ENCODE measurements at regions not wholly inside any gene's neighbourhood (a gene's known extent, or its start where the extent isn't known, plus 50 kb on each side); places are given as distances from the start of the nearest gene placed in this dataset.

- Histone ChIP-seq H3K27ac (peak overlapping the region; percentile 3; the same call in 1 of the 2 replicates), H3K4me3 (no peak overlapping the region), H3K27me3 (replicated peaks) (no peaks in the 10 kb centered on the region), H3K9me3 (replicated peaks) (no peaks in the 10 kb centered on the region), H3K4me1 (replicated peaks) (peaks cover 21% of the 10 kb centered on the region), H3K36me3 (no peaks in the 10 kb centered on the region)
- DNase-seq (ENCODE audit: low read depth in 1 of 2, low spot score in 2 of 2), result no peak
Observed at GRCh38 chr4:123822353-123822752, 425.8 kb downstream of the SPRY1 start.

DNA sequence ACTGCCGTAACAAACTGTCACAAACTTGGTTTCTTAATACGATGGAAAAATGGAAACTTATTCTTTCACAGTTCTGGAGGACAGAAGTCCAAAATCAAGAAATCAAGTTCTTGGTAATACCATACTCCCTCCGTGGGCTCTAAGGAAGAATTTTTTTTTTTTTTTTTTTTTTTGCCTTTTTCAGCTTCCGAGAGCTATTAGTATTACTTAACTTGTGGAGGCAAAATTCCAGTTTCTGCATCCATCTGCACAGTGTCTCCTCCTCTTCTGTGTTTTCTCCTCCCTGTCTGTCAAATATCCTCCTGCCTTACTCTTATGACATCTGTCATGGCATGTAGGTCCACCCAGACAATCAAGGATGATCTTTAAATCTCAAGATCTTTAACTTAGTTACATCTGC is 426.6 kb downstream of the SPRY1 start:
- Histone ChIP-seq H3K4me1 (replicated peaks) (peaks cover 23% of the 10 kb centered on the region), H3K27me3 (replicated peaks) (no peaks in the 10 kb centered on the region), H3K27ac (no peak overlapping the region), H3K4me3 (no peak overlapping the region), H3K36me3 (no peaks in the 10 kb centered on the region), H3K9me3 (replicated peaks) (no peaks in the 10 kb centered on the region)
- no peak for DNase-seq (ENCODE audit: low read depth in 1 of 2, low spot score in 2 of 2)

DNA sequence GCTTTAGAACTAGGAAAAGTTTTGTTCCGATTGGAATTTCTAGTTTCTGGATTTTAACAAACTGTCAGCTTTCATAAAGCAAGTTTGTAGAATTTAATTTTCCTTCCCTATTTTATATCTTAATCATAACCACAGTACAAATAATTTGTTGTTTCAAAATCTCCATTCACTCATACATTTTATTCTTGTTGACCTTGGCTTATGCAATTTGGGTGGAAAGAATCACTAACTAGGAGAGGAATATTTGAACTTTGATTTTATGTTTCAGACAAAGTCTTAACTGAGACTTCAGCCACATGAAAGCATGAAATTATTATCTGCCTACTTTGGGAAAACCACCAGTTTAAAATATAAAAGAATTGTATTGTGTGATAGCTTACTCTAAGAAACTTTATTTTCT is 427.9 kb downstream of the SPRY1 start:
- Histone ChIP-seq H3K4me3 (no peak overlapping the region), H3K27me3 (replicated peaks) (no peaks in the 10 kb centered on the region), H3K4me1 (replicated peaks) (peaks cover 23% of the 10 kb centered on the region), H3K27ac (no peak overlapping the region), H3K36me3 (no peaks in the 10 kb centered on the region), H3K9me3 (replicated peaks) (no peaks in the 10 kb centered on the region)
- no peak for DNase-seq (ENCODE audit: low read depth in 1 of 2, low spot score in 2 of 2)

DNA sequence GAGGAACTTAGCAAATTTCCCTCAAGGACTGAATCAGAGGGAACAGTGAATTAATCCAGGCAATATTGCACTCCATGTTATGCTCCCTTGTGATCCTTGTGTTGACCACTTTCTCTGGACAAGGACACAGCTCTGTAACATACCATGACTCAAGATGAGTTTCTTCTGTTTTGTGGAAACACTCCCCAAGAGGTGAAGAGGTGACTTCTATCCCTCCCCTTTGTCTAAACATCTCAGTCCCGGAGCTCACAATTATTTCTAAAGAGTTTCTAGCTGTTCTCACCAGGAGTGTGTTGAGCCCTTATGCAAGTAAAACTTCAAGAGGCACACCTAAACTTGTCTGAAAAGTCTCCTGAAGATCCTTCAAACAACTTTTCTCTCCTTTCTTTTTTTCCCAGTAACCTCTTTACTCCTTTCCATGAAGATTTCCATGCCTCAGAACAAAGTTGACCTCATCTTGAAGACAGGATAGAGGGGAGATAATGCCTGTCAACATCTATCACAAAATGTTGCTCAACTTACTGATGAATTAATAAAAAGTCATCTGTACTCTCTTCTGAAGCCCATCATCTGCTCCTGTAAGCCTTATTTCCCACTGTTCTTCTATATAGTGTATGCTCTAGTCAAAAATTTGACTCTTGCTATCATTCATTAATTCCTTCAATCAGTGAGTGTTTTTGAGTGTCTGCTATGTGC is 429.1 kb downstream of the SPRY1 start:
- Histone ChIP-seq H3K9me3 (replicated peaks) (no peaks in the 10 kb centered on the region), H3K27me3 (replicated peaks) (no peaks in the 10 kb centered on the region), H3K4me3 (no peak overlapping the region), H3K27ac (no peak overlapping the region), H3K36me3 (no peaks in the 10 kb centered on the region), H3K4me1 (replicated peaks) (peaks cover 23% of the 10 kb centered on the region)
- no peak for DNase-seq (ENCODE audit: low read depth in 1 of 2, low spot score in 2 of 2)

GRCh38 chr4:123826896-123827295 is 430.3 kb downstream of the SPRY1 start:
- no peak overlapping the region for H3K27ac ChIP-seq
- DNase-seq (ENCODE audit: low read depth in 1 of 2, low spot score in 2 of 2), result peak; percentile 47 to 79
- H3K9me3 ChIP-seq (replicated peaks), result no peaks in the 10 kb centered on the region
- H3K36me3 ChIP-seq, result no peaks in the 10 kb centered on the region
- peaks cover 35% of the 10 kb centered on the region for H3K4me1 ChIP-seq (replicated peaks)
- no peaks in the 10 kb centered on the region for H3K27me3 ChIP-seq (replicated peaks)
- no peak overlapping the region for H3K4me3 ChIP-seq

- no peaks in the 10 kb centered on the region for H3K27me3 ChIP-seq (replicated peaks)
- no peak overlapping the region for H3K27ac ChIP-seq
- H3K4me3 ChIP-seq, result no peak overlapping the region
- H3K4me1 ChIP-seq (replicated peaks), result peaks cover 33% of the 10 kb centered on the region
- no peak for DNase-seq (ENCODE audit: low read depth in 1 of 2, low spot score in 2 of 2)
- H3K9me3 ChIP-seq (replicated peaks), result no peaks in the 10 kb centered on the region
- no peaks in the 10 kb centered on the region for H3K36me3 ChIP-seq
Observed at GRCh38 chr4:123827511-123827910, 430.9 kb downstream of the SPRY1 start.

DNA sequence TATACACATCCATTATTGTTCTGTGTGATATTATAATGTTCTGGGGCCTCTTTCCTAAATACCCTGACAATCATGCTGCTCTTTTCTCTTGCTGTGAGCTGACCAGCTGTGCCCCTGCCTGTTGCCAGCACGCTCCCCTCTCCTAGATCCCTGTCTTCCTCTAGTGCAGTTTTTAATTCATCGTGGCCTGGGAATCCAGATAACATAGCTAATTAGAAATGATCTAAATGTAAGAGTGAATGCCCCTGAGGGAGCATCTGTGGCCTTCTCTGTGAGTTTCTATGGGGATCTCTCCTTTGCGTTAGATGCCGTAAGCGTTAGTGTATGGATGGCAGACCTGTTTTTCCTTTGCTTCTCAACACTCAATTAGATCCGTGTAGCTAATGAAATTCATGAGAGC is 434.3 kb downstream of the SPRY1 start:
- Histone ChIP-seq H3K4me1 (replicated peaks) (peaks cover 48% of the 10 kb centered on the region), H3K27ac (peak overlapping the region; percentile 99), H3K4me3 (no peak overlapping the region), H3K9me3 (replicated peaks) (no peaks in the 10 kb centered on the region), H3K36me3 (no peaks in the 10 kb centered on the region), H3K27me3 (replicated peaks) (no peaks in the 10 kb centered on the region)
- no peak for DNase-seq (ENCODE audit: low read depth in 1 of 2, low spot score in 2 of 2)

DNA sequence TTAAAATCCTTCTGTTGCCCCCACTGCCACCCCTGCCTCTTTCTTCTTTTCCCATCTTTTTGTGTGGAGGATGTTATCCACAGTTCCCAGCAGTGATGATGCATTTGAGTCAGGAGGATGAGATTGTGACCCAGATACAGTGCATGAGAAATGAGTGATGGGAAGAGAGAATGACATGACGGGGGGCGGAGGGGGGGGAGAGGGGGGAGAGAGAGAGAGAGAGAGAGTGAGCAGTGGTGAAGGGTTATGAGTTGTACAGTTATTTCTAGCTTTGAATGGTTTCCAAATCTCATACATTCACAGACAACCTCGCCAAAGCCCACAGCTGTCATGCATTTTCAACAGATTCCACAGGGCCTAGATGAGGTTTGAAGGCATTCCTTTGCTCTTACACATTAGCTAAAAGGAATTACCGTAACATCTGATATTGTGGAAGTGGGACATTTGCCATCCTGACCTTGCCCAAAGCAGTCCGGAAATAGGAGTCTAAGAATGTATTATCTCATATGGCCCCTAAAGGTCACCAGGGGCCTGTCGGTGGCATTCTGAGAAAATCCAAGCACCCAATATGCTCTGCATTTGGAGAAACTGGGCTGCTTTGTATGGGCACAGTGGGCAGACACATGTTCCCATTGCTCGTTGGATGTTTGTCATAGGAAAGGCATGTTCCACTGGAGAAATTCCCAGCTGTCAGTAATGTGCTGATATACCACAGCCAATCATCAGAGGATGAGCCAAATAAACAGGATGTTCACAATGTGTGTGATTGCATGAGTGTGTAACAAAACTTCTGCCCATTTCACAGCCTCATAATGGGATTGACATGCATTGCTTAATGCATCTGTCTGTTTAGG is 435.8 kb downstream of the SPRY1 start:
- DNase-seq (ENCODE audit: low read depth in 1 of 2, low spot score in 2 of 2), result peak; percentile 88 to 99
- H3K27me3 ChIP-seq (replicated peaks), result no peaks in the 10 kb centered on the region
- H3K27ac ChIP-seq, result peak overlapping the region; percentile 99
- no peak overlapping the region for H3K4me3 ChIP-seq
- H3K36me3 ChIP-seq, result no peaks in the 10 kb centered on the region
- H3K9me3 ChIP-seq (replicated peaks), result no peaks in the 10 kb centered on the region
- peaks cover 42% of the 10 kb centered on the region for H3K4me1 ChIP-seq (replicated peaks)

DNA sequence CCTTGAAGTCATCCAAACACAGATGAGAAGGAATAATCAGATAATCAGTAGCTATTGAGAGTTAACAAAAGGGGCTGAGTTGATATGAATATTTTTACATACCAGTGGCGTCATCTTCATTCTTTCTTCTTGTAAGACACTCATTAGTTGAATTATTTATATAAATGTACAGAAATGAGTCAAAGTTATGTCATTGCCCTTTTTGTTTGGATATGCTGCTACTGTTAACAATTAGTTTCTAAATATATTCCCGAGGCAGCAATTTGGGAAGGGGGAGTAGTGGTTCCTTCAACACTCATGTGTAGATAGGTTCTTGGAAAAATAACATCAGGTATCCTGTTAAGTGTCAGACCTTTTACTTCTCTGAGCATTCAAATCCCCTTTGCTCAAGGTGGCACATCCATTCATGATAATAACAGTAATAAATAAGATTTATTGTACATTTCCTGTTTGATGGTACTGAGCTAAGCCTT is 436.6 kb downstream of the SPRY1 start:
- H3K9me3 ChIP-seq (replicated peaks), result no peaks in the 10 kb centered on the region
- peak overlapping the region; percentile 99 for H3K27ac ChIP-seq
- H3K36me3 ChIP-seq, result no peaks in the 10 kb centered on the region
- no peak for DNase-seq (ENCODE audit: low read depth in 1 of 2, low spot score in 2 of 2)
- no peak overlapping the region for H3K4me3 ChIP-seq
- no peaks in the 10 kb centered on the region for H3K27me3 ChIP-seq (replicated peaks)
- peaks cover 40% of the 10 kb centered on the region for H3K4me1 ChIP-seq (replicated peaks)

DNA sequence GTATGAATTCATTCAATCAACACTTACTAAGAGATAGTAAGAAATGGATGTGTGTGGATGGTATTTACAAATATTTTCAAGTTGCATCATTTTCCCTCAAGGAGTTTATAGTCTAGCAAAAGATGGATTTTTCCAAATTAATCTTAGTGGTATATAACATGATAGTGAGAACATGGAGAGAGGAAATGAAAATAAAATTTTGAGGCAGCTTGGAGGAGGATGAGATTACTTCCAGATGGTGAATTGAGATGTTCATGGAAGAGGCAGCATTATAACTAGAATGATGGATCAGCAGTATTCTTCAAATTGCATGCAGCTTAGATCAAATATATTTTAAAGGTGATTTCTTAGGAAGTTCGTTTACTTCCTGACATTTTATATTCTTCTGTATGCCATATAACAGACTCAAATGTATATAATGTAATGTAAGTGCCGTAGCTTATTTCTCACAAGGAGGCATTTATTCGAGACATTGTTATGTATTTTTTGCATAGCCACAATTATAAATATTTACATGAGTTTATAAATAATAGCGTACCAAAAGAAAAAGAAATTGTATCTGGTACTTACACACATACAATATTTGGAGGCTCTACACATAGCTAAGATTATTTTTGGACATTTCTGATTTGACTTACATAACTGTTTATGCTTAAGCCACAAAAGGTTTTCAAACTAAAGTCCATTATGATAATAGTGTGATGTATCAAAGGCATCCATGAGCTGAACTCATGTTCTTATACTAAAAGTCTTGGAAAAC is 439.4 kb downstream of the SPRY1 start:
- Histone ChIP-seq H3K27me3 (replicated peaks) (no peaks in the 10 kb centered on the region), H3K9me3 (replicated peaks) (no peaks in the 10 kb centered on the region), H3K27ac (no peak overlapping the region), H3K4me1 (replicated peaks) (peaks cover 37% of the 10 kb centered on the region), H3K4me3 (no peak overlapping the region), H3K36me3 (no peaks in the 10 kb centered on the region)
- DNase-seq (ENCODE audit: low read depth in 1 of 2, low spot score in 2 of 2), result no peak

GRCh38 chr4:123836851-123837595 is 440.4 kb downstream of the SPRY1 start:
- DNase-seq (ENCODE audit: low read depth in 1 of 2, low spot score in 2 of 2), result no peak

GRCh38 chr4:123838474-123838873 is 441.9 kb downstream of the SPRY1 start:
- Histone ChIP-seq H3K27me3 (replicated peaks) (no peaks in the 10 kb centered on the region), H3K4me3 (no peak overlapping the region), H3K27ac (no peak overlapping the region), H3K9me3 (replicated peaks) (no peaks in the 10 kb centered on the region), H3K4me1 (replicated peaks) (peaks cover 15% of the 10 kb centered on the region), H3K36me3 (no peaks in the 10 kb centered on the region)
- no peak for DNase-seq (ENCODE audit: low read depth in 1 of 2, low spot score in 2 of 2)

More at GRCh38 chr4:123836851-123837595, 440.4 kb downstream of the SPRY1 start:
- Histone ChIP-seq H3K4me3 (no peak overlapping the region), H3K36me3 (no peaks in the 10 kb centered on the region), H3K9me3 (replicated peaks) (no peaks in the 10 kb centered on the region), H3K27ac (no peak overlapping the region), H3K4me1 (replicated peaks) (peaks cover 27% of the 10 kb centered on the region), H3K27me3 (replicated peaks) (no peaks in the 10 kb centered on the region)

GRCh38 chr4:123840197-123840596 is 443.6 kb downstream of the SPRY1 start:
- Histone ChIP-seq H3K27ac (no peak overlapping the region), H3K36me3 (no peaks in the 10 kb centered on the region), H3K4me1 (replicated peaks) (peaks cover 5% of the 10 kb centered on the region), H3K27me3 (replicated peaks) (no peaks in the 10 kb centered on the region), H3K4me3 (no peak overlapping the region), H3K9me3 (replicated peaks) (no peaks in the 10 kb centered on the region)
- DNase-seq (ENCODE audit: low read depth in 1 of 2, low spot score in 2 of 2), result no peak

Data from SJSA1 (cell line).